ENCODE measurements at regions not wholly inside any gene's neighbourhood (a gene's known extent, or its start where the extent isn't known, plus 50 kb on each side); places are given as distances from the start of the nearest gene placed in this dataset.

DNA sequence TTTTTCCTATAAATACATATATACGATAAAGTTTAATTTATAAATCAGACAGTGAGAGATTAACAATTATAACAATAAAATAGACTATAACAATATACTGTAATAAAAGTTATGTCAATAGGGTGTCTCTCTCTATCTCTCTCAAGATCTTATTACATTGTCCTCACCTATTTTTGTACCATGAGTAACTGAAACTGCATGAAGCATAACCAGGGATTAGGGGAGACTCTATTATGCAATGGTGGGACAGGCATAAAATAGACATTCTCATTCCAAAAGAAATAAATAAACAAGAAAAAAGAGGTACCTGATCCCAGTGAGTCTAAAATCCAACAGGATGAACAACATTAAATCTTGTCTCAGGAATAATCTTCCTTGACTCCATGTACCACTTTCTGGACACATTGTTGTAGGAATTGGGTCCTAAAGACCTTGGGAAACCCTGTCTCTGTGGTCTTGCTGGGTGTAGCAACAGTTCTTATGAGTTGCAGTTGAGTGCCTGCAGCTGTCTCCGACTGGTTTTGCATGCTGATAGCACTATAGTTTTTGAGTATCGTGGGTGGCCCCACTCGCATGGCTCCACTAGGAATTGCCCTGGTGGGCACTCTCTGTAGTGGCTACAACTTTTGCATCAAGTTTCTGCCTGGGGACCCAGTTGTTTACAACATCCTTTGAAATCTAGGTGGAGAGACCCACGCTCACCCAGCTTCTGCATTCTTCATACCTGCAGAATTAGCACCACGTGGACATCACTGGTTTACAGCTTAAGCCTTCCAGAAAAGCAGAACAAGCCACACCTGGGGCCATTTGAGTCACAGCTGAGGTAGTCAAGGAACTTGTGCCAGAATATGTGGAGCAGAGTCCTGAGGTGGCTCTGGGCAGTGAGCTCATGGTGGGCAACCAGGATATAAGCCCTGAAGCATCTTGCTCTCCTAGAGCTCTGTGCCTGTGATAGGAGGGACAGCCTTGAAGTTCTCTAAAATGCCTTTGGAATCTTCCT lies 204.7 kb downstream of the KITLG start:
- Mint-ChIP-seq H3K9me3 (no peaks in the 10 kb centered on the region), H3K4me3 (no peak overlapping the region), H3K36me3 (no peaks in the 10 kb centered on the region), H3K27me3 (no peaks in the 10 kb centered on the region), H3K4me1 (ENCODE audit: unreplicated experiment) (no peaks in the 10 kb centered on the region), H3K27ac (no peak overlapping the region)
- TF ChIP-seq, protein P1, sequence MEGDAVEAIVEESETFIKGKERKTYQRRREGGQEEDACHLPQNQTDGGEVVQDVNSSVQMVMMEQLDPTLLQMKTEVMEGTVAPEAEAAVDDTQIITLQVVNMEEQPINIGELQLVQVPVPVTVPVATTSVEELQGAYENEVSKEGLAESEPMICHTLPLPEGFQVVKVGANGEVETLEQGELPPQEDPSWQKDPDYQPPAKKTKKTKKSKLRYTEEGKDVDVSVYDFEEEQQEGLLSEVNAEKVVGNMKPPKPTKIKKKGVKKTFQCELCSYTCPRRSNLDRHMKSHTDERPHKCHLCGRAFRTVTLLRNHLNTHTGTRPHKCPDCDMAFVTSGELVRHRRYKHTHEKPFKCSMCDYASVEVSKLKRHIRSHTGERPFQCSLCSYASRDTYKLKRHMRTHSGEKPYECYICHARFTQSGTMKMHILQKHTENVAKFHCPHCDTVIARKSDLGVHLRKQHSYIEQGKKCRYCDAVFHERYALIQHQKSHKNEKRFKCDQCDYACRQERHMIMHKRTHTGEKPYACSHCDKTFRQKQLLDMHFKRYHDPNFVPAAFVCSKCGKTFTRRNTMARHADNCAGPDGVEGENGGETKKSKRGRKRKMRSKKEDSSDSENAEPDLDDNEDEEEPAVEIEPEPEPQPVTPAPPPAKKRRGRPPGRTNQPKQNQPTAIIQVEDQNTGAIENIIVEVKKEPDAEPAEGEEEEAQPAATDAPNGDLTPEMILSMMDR (conservative IDR thresholded peaks at IDR 0.05), result no peak
- DNase-seq (ENCODE audit: extremely low spot score, unreplicated experiment), result no peak

DNA sequence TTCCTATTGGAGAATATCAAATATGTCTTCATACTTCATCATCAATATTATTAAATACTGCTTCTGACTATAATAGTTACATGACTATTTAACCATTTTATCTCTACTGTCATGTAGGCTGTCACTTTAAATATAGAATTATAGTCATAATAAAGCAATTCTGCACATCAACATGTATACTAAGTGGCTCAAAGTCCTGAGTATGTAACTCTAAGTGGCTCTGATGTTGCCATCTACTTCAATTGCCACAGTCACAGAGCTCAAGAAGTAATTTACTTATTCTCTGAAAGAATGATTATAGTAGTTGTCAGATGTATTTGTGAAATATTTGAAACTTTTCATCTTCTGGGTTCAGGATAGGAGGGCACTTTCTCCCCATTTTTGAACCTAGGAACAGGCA lies 202.3 kb downstream of the KITLG start:
- TF ChIP-seq, protein P1 (conservative IDR thresholded peaks at IDR 0.05), result no peak
- DNase-seq (ENCODE audit: extremely low spot score, unreplicated experiment), result no peak
- H3K4me1 Mint-ChIP-seq (ENCODE audit: unreplicated experiment), result no peaks in the 10 kb centered on the region

DNA sequence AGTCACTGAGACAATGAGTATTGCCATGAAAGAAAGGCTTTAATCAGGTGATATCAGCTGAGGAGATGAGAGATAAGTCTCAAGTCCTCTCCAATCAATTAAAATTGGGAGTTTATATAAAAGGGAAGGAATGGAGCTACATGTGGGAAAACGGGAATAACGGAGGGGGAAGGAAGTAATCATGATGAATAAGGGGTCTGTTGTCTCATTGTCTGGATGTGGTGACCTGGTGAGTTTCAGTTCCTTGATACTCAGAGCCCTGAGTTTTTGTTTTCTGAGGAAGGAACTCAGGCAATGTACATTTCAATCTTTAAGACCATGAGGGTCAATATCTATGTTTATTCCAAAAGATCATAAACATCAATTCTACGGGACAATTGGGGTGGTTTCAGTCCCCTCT lies 198.8 kb downstream of the KITLG start:
- Mint-ChIP-seq H3K36me3 (no peaks in the 10 kb centered on the region), H3K9me3 (no peaks in the 10 kb centered on the region), H3K4me1 (ENCODE audit: unreplicated experiment) (no peaks in the 10 kb centered on the region), H3K4me3 (no peak overlapping the region), H3K27ac (no peak overlapping the region), H3K27me3 (no peaks in the 10 kb centered on the region)
- no peak for DNase-seq (ENCODE audit: extremely low spot score, unreplicated experiment)
- TF ChIP-seq, protein P1 (conservative IDR thresholded peaks at IDR 0.05), result no peak

More for the DNA sequence above, 202.3 kb downstream of the KITLG start:
- H3K4me3 Mint-ChIP-seq, result no peak overlapping the region
- H3K36me3 Mint-ChIP-seq, result no peaks in the 10 kb centered on the region
- H3K9me3 Mint-ChIP-seq, result no peaks in the 10 kb centered on the region
- H3K27ac Mint-ChIP-seq, result no peak overlapping the region
- H3K27me3 Mint-ChIP-seq, result no peaks in the 10 kb centered on the region

DNA sequence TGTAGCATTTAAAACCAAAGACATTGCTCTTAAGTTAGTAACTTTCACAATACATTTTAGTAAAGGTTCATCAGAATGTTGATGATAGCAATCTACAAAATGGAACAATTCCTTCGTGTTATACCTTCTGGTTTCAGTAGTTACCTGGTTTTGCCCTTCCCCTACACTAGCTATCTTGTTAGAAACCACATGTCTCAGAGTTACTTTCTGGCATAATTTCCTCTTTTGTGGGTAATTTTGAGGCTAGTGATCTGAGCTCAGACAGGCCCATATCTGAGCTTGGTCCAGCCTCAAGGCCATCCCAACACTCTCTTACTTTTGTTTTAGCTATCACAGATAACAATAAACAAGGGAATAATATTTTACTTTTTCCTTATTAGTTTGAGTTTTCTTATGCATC lies 196.9 kb downstream of the KITLG start:
- no peaks in the 10 kb centered on the region for H3K36me3 Mint-ChIP-seq
- DNase-seq (ENCODE audit: extremely low spot score, unreplicated experiment), result no peak
- TF ChIP-seq, protein P1 (conservative IDR thresholded peaks at IDR 0.05), result no peak
- H3K27me3 Mint-ChIP-seq, result no peaks in the 10 kb centered on the region
- no peak overlapping the region for H3K27ac Mint-ChIP-seq
- no peak overlapping the region for H3K4me3 Mint-ChIP-seq
- H3K4me1 Mint-ChIP-seq (ENCODE audit: unreplicated experiment), result no peaks in the 10 kb centered on the region
- no peaks in the 10 kb centered on the region for H3K9me3 Mint-ChIP-seq

DNA sequence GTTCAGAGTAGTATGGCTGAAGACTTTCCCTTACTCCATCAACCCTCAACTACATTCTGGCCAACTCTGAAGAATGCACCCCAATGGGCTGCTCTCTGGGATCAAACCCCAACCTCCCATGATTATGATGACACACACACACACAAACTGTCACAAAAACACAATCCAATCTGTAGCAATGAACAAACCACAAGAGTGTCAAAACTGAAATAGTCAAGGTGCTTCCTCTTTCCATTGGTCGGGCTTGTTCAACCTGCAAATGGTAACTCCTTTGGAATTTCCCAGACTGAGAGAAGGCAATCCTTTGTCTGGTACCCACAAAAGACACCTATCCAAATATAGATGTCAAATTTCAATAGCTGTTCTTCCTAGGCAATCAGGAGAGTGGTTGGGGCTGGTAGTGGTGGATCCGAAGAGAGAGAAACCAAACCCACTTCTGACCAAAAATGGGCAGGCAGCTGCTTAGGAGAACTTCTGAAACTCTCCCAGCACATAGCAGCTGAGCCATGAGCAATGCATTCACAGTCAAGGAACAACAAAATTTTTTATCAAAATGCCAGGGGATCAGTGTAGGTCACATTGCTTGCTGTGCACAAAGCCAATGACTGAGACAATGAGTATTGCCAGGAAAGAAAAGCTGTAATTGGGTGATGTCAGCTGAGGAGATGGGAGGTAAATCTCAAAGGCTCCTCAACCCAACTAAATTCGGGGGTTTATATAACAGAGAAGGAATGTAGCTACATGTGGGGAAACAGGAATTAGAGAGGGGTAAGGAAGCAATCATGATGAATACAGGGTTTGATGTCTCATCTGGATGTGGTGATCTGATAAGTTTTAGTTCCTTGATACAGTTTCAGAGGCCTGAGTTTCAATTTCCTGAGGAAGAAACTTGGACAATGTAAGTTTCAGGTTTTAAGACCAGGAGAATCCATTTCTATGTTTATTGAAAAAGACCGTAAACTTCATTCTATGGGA lies 191.4 kb downstream of the KITLG start:
- DNase-seq (ENCODE audit: extremely low spot score, unreplicated experiment), result no peak
- TF ChIP-seq, protein P1 (conservative IDR thresholded peaks at IDR 0.05), result no peak
- Mint-ChIP-seq H3K36me3 (no peaks in the 10 kb centered on the region), H3K9me3 (peaks cover 4% of the 10 kb centered on the region), H3K27me3 (peaks cover 4% of the 10 kb centered on the region), H3K27ac (no peak overlapping the region), H3K4me1 (ENCODE audit: unreplicated experiment) (no peaks in the 10 kb centered on the region), H3K4me3 (no peak overlapping the region)
